Smooth muscle cell of the brain vasculature (primary cell): ENCODE measurements at regions not wholly inside any gene's neighbourhood (a gene's known extent, or its start where the extent isn't known, plus 50 kb on each side); places are given as distances from the start of the nearest gene placed in this dataset.
"Not testable (repeated sequence)": the region's sequence is repeated elsewhere in the genome, so short reads cannot be mapped to it uniquely, and the experiment has no call there.

Source experiments
- DNase-seq: peaks from one replicate; pipeline ENCODE4 v3.0.0-alpha.2; 2012; ENCODE audit warnings: low read depth, low spot score

DNA sequence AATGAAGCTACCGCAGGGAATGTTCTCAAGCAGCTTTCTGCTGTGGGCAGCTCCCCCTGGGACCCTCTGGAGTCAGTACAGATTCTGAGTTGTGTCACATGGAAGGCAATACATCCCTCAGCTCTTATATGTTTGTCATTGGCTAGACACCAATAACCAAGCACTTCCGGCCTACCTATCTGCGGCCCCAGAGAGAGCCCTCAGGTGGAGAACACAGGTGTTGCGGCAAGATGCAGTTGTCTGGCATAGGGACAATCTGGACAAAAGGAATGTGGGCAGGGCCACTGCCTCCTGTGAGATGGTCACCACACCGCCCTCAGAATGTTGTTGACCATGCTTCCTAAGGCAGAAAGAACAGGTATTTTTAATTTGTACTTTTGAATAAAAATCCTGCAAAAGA is 118.7 kb downstream of the BRMS1L start:
- no peak for DNase-seq

DNA sequence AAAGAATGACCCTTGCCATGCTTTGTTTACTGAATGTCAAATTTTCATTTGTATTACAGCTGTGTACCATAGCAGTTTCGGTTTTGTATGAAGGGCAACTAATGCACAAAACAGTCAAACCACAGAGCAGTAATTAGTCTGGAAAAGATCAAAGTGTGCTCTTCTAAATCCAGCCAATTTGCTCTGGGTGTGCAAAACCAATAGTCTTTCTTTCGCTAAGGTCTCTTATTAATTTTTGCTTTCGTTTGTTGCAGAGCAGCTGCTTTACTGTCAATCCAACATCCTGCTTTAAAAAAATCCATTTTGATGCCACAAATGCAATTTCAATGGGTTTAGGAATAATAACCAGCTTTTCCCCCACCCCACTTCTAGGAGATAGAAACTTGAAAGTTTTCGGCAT is 114.2 kb downstream of the BRMS1L start:
- DNase-seq: no peak

DNA sequence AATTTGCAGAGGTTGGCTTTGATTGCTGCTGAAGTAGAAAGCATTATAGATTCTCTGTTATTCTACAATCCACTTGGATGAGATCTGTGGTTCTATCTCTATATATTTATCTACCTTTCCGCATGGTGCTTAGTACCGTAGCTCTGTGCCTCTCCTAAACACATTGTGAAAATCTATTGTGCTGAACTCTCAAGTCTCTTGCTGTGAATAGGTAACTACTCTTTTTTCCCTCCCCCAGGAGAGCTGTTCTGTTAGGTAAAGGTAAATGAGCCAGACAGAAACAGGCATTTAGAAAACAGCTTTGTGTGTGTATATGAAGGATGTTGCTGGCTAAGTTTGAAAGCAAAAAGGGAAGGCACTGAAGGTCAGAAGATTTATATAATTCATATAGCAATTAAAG is 112.6 kb downstream of the BRMS1L start:
- DNase-seq: no peak

DNA sequence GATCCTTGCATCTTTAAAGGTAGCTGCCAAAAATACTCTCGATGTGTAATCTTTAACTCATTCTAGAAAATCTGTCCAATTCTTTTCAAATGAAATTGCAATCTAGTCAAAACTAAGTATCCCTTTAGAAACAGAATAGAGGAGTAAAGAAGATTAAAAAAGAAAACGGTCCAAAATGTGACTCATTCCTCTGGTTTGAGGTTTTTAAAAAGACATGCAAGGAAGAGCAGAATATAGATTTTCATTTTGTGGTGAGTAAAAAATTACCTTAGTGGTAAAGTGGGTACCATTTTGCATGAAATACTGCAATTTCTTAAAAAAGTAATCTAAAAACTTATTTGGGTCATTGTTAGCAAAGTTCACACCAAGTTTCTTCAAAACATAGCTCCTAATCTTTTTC is 108.4 kb downstream of the BRMS1L start:
- DNase-seq: no peak

DNA sequence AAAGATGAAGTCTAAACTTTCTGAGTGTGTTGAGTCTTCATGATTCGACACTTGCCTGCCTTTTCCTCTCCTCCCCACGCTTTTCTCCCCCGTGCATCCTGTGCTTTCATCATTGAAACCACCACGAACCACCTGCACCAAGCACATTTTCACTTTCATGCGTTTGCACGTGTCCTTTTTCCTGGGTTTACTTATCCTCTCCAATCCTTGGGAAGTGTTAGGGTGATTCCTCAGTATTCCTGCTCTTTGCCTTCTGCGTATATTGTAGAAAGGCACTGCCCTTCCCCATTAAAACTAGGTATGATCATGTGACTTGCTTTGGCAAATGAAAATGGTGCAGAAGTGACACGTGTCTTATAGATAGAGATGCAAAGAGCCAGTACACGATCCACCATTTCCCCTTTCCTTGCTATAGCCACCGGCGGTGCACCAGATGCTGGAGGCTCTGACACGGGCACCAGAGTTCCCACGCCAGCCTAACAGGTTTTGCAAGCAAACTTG is 106.6 kb downstream of the BRMS1L start:
- DNase-seq: no peak

DNA sequence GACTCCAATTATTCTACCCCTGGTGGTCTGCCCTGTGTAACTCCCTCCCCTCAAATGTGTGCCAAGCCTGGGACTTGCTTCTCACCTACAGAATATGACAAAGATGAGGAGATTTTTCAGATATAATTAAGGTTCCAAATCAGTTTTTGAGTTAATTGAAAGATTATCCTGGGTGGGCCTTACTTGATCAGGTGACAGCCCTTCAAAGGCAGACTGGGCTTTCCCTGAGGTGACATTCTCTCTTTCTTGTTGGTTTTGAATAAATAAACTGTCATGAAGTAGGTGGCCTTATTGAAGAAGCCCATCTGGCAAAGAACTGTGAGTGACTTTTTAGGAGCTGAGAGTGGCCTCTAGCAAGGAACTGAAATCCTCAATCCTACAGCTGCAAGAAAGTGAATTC is 106.0 kb downstream of the BRMS1L start:
- no peak for DNase-seq

DNA sequence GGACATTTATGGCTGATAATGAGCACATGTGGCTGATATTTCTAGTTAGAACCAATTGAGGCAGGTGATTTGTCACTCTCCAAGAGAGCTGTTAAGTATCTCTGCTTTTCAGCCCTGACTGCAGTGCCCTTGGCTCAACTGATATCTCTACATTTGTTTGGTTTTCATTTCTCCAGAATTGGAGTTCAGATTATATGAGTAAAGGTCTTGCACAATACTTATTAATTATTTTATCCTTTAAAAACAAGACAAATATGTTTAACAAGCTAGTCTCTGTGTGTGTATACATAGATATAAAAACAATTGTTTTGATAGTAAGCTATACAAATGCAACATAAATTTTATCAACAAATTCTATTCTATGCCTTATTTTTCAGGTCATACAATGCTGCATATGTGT is 105.2 kb downstream of the BRMS1L start:
- no peak for DNase-seq

DNA sequence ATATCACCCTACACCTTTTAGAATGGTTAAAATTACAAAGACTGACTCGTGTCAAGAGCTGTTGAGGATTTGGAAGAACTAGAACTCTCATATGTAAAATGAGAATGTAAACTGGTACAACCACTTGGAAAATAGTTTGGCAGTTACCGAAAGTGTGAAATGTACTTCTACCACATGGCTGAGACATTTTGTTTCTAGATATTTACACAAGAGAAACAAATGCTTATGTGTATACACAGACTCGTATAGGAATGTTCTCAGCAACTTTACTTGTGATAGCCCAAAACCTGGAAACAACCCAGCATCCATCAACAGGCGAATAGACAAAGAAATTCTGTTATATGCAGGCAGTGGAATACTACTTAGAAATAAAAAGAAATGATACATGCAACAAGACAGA is 103.0 kb downstream of the BRMS1L start:
- no peak for DNase-seq

DNA sequence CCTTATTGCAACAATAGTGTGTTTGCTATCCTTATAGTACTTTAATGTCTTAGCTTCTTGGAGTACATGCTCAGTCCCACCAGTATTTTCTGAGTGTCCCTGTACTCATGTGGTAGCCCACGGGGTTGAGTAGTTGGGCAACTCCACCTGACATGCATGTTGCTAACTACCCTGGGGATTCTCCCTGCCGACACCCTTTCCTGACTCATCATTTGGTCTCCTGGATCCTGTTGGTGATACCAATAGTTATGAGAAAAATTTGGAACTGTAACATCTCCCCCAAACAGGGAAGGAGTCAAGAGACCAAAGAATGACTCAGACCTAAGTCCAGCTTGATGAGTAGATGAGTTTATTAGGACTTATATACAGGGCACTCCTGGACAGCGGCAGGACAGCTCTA is 101.6 kb downstream of the BRMS1L start:
- no peak for DNase-seq

DNA sequence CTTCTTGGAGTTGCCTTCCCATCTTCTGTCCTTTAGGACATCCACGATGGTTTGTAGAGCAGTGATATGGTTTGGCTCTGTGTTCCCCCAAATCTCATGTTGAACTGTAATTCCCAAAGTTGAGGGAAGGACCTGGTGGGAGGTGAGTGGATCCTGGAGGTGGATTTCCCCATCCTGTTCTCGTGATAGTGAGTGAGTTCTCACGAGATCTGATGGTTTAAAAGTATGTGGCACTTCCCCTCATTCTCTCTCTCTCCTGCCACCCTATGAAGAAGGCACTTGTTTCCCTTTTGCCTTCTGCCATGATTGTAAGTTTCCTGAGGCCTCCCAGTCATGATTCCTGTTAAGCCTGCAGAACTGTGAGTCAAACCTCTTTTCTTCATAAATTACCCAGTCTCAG is 99.2 kb downstream of the BRMS1L start:
- DNase-seq: no peak

DNA sequence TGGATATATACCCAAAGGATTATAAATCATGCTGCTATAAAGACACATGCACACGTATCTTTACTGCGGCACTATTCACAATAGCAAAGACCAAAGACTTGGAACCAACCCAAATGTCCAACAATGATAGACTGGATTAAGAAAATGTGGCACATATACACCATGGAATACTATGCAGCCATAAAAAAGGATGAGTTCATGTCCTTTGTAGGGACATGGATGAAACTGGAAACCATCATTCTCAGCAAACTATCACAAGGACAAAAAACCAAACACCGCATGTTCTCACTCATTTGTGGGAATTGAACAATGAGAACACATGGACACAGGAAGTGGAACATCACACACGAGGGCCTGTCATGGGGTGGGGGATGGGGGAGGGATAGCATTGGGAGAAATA is 96.5 kb downstream of the BRMS1L start:
- not testable (repeated sequence) for DNase-seq

DNA sequence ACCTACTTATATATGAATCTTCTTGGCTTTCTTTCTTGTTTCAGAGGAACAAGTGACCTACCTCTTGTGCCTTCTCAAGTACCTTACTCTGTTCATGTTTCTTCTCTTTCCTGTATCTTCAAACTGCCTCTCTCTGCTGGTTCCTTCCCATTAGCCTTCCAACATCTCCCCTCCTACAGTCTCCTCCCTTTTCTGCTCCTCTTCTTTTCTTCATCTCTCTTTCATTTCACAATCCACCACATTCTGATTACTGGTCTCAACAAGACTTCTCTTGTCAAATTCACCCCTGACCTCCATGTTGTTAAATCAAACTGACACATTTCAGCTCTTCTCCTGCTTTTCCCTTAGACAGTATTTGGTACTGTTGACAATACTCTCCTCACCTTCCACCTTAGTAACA is 95.6 kb downstream of the BRMS1L start:
- no peak for DNase-seq
